Vagina (tissue), 2 donors: ENCODE measurements at regions not wholly inside any gene's neighbourhood (a gene's known extent, or its start where the extent isn't known, plus 50 kb on each side); places are given as distances from the start of the nearest gene placed in this dataset.
A peak's percentile ranks its signal among the peaks of the same experiment; 100 is the strongest.

ENCODE experiments used
- DNase-seq, 2 donors: peaks; one replicate each; pipeline ENCODE4 v3.0.0-alpha.2; 2017; ENCODE audit errors: extremely low spot score in 2 of 2
- H3K27ac ChIP-seq: fragments of 200-600 bp; sonication (generic); one replicate; pipeline ENCODE4 v1.5.1; 2019
- H3K27me3 ChIP-seq: fragments of 200-600 bp; sonication (generic); one replicate; pipeline ENCODE4 v1.5.1; 2019
- H3K36me3 ChIP-seq, 2 donors: fragments of 200-600 bp; sonication (generic); one replicate each; pipeline ENCODE4 v1.5.1; 2017 to 2019
- H3K4me1 ChIP-seq: fragments of 200-600 bp; sonication (generic); one replicate; pipeline ENCODE4 v1.5.1; 2019
- H3K4me3 ChIP-seq, 2 donors: fragments of 200-600 bp; sonication (generic); 1 replicate in 1 of 2; 2 replicates in 1 of 2; pipeline ENCODE4 v1.5.1; 2016 to 2019
- H3K9me3 ChIP-seq: fragments of 200-600 bp; sonication (generic); one replicate; pipeline ENCODE4 v1.5.1; 2019
- CTCF ChIP-seq, 3 experiments: fragments of 450-650 bp in 2 of 3; fragments of 200-600 bp in 1 of 3; sonication (generic) in 1 of 3; IDR thresholded peaks; one replicate each; pipeline ENCODE4 v1.5.1; 2017 to 2019; ENCODE audit warnings: antibody characterized with exemption in 3 of 3, mild to moderate bottlenecking in 2 of 3, moderate library complexity in 2 of 3
- POLR2A ChIP-seq, 2 donors: fragments of 450-650 bp; IDR thresholded peaks; one replicate each; pipeline ENCODE4 v1.6.1; 2017; ENCODE audit warnings: antibody characterized with exemption in 2 of 2, mild to moderate bottlenecking in 2 of 2, moderate library complexity in 2 of 2
- POLR2AphosphoS5 ChIP-seq, 2 donors: sonication (generic); formaldehyde crosslinking; IDR thresholded peaks; one replicate each; pipeline ENCODE4 v1.9.0; 2017; ENCODE audit warnings: antibody characterized with exemption in 2 of 2, mild to moderate bottlenecking in 2 of 2, low read depth in 1 of 2; ENCODE audit not compliant: insufficient read depth in 1 of 2
- intact Hi-C: fragments of 100-400 bp; cut with DNase I; formaldehyde crosslinking; loops from one replicate; pipeline ENCODE4 v1.15.1; 2023

GRCh38 chr1:4977701-4978100 is 323.3 kb downstream of the AJAP1 start:
- H3K27me3 ChIP-seq, result no peaks in the 10 kb centered on the region
- peak in 1 of 2 donors; percentile 72 for DNase-seq
- no peak overlapping the region for H3K27ac ChIP-seq

GRCh38 chr1:4976859-4977440 is 322.5 kb downstream of the AJAP1 start:
- TF ChIP-seq POLR2AphosphoS5 (IDR thresholded peaks at IDR 0.05; ENCODE audit: insufficient read depth in 1 of 2, low read depth in 1 of 2) (no peak), CTCF (IDR thresholded peaks at IDR 0.05) (no peak)
- intact Hi-C loops, result no loop called here
- peak in 1 of 2 donors; percentile 95 for DNase-seq

More at GRCh38 chr1:4977701-4978100, 323.3 kb downstream of the AJAP1 start:
- no peaks in the 10 kb centered on the region for H3K9me3 ChIP-seq
- no peak for TF ChIP-seq POLR2AphosphoS5 (IDR thresholded peaks at IDR 0.05; ENCODE audit: insufficient read depth in 1 of 2, low read depth in 1 of 2)
- TF ChIP-seq CTCF (IDR thresholded peaks at IDR 0.05), result no peak
- TF ChIP-seq POLR2A (IDR thresholded peaks at IDR 0.05), result no peak
- no peaks in the 10 kb centered on the region for H3K4me1 ChIP-seq
- intact Hi-C loops, result no loop called here
- no peaks in the 10 kb centered on the region for H3K36me3 ChIP-seq
- no peak overlapping the region for H3K4me3 ChIP-seq

GRCh38 chr1:4975856-4976255 is 321.4 kb downstream of the AJAP1 start:
- peak in 1 of 2 donors; percentile 61 for DNase-seq
- no peaks in the 10 kb centered on the region for H3K27me3 ChIP-seq

More at GRCh38 chr1:4976859-4977440, 322.5 kb downstream of the AJAP1 start:
- no peaks in the 10 kb centered on the region for H3K36me3 ChIP-seq
- H3K9me3 ChIP-seq, result no peaks in the 10 kb centered on the region
- H3K27me3 ChIP-seq, result no peaks in the 10 kb centered on the region
- H3K4me1 ChIP-seq, result no peaks in the 10 kb centered on the region
- H3K4me3 ChIP-seq, result no peak overlapping the region
- no peak overlapping the region for H3K27ac ChIP-seq

GRCh38 chr1:4974981-4975685 is 320.7 kb downstream of the AJAP1 start:
- Histone ChIP-seq H3K36me3 (no peaks in the 10 kb centered on the region), H3K9me3 (no peaks in the 10 kb centered on the region), H3K27me3 (no peaks in the 10 kb centered on the region), H3K4me1 (no peaks in the 10 kb centered on the region), H3K27ac (no peak overlapping the region), H3K4me3 (no peak overlapping the region)
- DNase-seq, result peak in 1 of 2 donors; percentile 52
- TF ChIP-seq POLR2AphosphoS5 (IDR thresholded peaks at IDR 0.05; ENCODE audit: insufficient read depth in 1 of 2, low read depth in 1 of 2), result no peak
- no peak for TF ChIP-seq CTCF (IDR thresholded peaks at IDR 0.05)
- no peak for TF ChIP-seq POLR2A (IDR thresholded peaks at IDR 0.05)
- intact Hi-C loops, result no loop called here

More at GRCh38 chr1:4975856-4976255, 321.4 kb downstream of the AJAP1 start:
- no peak for TF ChIP-seq CTCF (IDR thresholded peaks at IDR 0.05)
- no peak for TF ChIP-seq POLR2A (IDR thresholded peaks at IDR 0.05)
- no peak for TF ChIP-seq POLR2AphosphoS5 (IDR thresholded peaks at IDR 0.05; ENCODE audit: insufficient read depth in 1 of 2, low read depth in 1 of 2)
- Histone ChIP-seq H3K27ac (no peak overlapping the region), H3K9me3 (no peaks in the 10 kb centered on the region), H3K36me3 (no peaks in the 10 kb centered on the region), H3K4me1 (no peaks in the 10 kb centered on the region), H3K4me3 (no peak overlapping the region)
- intact Hi-C loops, result no loop called here

GRCh38 chr1:4973341-4973740 is 318.9 kb downstream of the AJAP1 start:
- no peak overlapping the region for H3K4me3 ChIP-seq
- no peaks in the 10 kb centered on the region for H3K27me3 ChIP-seq
- no peak for TF ChIP-seq POLR2AphosphoS5 (IDR thresholded peaks at IDR 0.05; ENCODE audit: insufficient read depth in 1 of 2, low read depth in 1 of 2)
- no peak for TF ChIP-seq POLR2A (IDR thresholded peaks at IDR 0.05)
- TF ChIP-seq CTCF (IDR thresholded peaks at IDR 0.05), result no peak
- no peak overlapping the region for H3K27ac ChIP-seq
- H3K4me1 ChIP-seq, result no peaks in the 10 kb centered on the region
- intact Hi-C loops, result no loop called here
- peak in 1 of 2 donors; percentile 70 for DNase-seq
- no peaks in the 10 kb centered on the region for H3K36me3 ChIP-seq
- H3K9me3 ChIP-seq, result no peaks in the 10 kb centered on the region
